Nephron (organoid): ENCODE measurements at regions not wholly inside any gene's neighbourhood (a gene's known extent, or its start where the extent isn't known, plus 50 kb on each side); places are given as distances from the start of the nearest gene placed in this dataset.

Experiments used
- H3K27ac Mint-ChIP-seq, 3 experiments: 2 replicates each; pipeline ENCODE4 v1.8.0; 2020; ENCODE audit warnings: mixed read lengths in 3 of 3, mild to moderate bottlenecking in 2 of 3, moderate library complexity in 1 of 3
- H3K27me3 Mint-ChIP-seq: 2 replicates; pipeline ENCODE4 v1.8.0; 2021; ENCODE audit warnings: low read depth, mild to moderate bottlenecking, moderate library complexity, mixed read lengths
- H3K36me3 Mint-ChIP-seq: 2 replicates; pipeline ENCODE4 v1.8.0; 2020; ENCODE audit warnings: low read depth, mixed read lengths
- H3K4me1 Mint-ChIP-seq: 2 replicates; pipeline ENCODE4 v1.8.0; 2020; ENCODE audit warnings: mixed read lengths
- H3K4me3 Mint-ChIP-seq, 3 experiments: 2 replicates each; pipeline ENCODE4 v1.8.0; 2020; ENCODE audit warnings: mild to moderate bottlenecking in 3 of 3, mixed read lengths in 3 of 3, moderate library complexity in 2 of 3
- H3K9me3 Mint-ChIP-seq: 2 replicates; pipeline ENCODE4 v1.8.0; 2020; ENCODE audit warnings: mixed read lengths
- TF ChIP-seq, protein P1 (sequence below), 3 experiments: fragments of 200-600 bp; sonication (generic); IDR thresholded peaks; one replicate each; pipeline ENCODE4 v1.5.0; 2021; ENCODE audit warnings: antibody characterized with exemption in 3 of 3; ENCODE audit not compliant: unreplicated experiment in 3 of 3

DNA sequence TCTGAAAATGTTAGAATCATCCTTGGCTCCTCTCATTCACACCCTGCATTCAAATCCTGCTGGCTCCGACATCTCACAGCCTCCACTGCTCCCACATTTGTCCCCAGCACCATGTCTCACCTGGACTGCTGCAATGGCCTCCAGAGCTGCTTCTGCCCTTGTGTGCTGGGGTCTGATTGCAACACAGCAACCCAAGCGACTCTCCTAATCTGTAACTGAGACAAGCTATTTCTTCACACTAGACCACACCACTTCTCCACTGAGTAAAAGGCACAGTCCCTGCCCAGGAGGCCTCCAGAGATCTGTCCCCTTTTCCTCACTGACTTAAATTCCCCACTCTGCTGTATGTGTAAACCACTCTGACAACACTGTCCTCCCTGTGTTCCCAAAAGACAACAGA, 151.1 kb upstream of the TAS2R1 start:
- TF ChIP-seq, protein P1, sequence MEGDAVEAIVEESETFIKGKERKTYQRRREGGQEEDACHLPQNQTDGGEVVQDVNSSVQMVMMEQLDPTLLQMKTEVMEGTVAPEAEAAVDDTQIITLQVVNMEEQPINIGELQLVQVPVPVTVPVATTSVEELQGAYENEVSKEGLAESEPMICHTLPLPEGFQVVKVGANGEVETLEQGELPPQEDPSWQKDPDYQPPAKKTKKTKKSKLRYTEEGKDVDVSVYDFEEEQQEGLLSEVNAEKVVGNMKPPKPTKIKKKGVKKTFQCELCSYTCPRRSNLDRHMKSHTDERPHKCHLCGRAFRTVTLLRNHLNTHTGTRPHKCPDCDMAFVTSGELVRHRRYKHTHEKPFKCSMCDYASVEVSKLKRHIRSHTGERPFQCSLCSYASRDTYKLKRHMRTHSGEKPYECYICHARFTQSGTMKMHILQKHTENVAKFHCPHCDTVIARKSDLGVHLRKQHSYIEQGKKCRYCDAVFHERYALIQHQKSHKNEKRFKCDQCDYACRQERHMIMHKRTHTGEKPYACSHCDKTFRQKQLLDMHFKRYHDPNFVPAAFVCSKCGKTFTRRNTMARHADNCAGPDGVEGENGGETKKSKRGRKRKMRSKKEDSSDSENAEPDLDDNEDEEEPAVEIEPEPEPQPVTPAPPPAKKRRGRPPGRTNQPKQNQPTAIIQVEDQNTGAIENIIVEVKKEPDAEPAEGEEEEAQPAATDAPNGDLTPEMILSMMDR (IDR thresholded peaks at IDR 0.05; ENCODE audit: unreplicated experiment in 3 of 3), result no peak
- H3K27ac Mint-ChIP-seq, result no peak overlapping the region
- H3K4me3 Mint-ChIP-seq, result no peak overlapping the region
- peaks cover 3% of the 10 kb centered on the region for H3K36me3 Mint-ChIP-seq
- H3K9me3 Mint-ChIP-seq, result peaks cover 39% of the 10 kb centered on the region
- peaks cover 5% of the 10 kb centered on the region for H3K27me3 Mint-ChIP-seq
- peaks cover 6% of the 10 kb centered on the region for H3K4me1 Mint-ChIP-seq

DNA sequence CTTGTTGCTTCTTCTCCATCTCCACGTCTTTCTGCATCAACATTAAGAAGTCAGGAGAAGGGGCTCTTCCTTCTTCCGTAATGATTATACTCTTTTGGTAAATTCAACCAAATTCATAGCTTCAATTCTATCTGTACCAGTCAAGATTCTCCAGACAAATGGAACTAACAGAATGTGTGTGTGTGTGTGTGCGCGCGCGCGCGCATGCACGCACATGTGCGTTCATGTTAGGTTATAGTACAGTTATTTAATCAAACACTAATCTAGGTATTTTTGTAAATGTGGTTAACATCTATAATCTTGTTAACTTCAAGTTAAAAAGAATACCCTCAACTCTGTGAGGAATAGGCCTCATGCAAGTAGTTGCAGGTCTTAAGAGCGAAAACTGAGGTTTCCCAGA, 150.3 kb upstream of the TAS2R1 start:
- TF ChIP-seq, protein P1 (IDR thresholded peaks at IDR 0.05; ENCODE audit: unreplicated experiment in 3 of 3), result no peak

DNA sequence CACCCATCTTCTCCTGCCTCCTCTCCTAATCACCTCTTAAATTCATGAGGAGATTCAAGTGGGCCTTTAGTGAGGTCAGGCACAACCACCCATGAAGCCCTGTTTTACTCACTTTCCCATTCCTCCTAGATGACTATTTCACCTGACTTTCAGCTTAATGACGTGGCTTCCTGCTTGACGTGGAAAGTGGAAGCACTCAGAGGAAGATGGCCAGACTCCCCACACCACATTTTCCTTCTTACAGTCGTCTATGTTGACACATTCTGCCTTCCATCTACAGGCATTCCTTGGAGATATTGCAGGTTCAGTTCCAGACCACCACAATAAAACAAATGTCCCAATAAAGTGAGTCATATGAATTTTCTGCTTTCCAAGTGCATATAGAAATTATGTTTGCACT, 146.4 kb upstream of the TAS2R1 start:
- Mint-ChIP-seq H3K36me3 (peaks cover 3% of the 10 kb centered on the region), H3K4me3 (no peak overlapping the region), H3K4me1 (no peaks in the 10 kb centered on the region), H3K27ac (no peak overlapping the region), H3K27me3 (peaks cover 5% of the 10 kb centered on the region), H3K9me3 (peaks cover 56% of the 10 kb centered on the region)
- TF ChIP-seq, protein P1 (IDR thresholded peaks at IDR 0.05; ENCODE audit: unreplicated experiment in 3 of 3), result no peak

More for the DNA sequence above, 150.3 kb upstream of the TAS2R1 start:
- Mint-ChIP-seq H3K27me3 (peaks cover 5% of the 10 kb centered on the region), H3K27ac (no peak overlapping the region), H3K9me3 (peaks cover 42% of the 10 kb centered on the region), H3K4me1 (peaks cover 6% of the 10 kb centered on the region), H3K36me3 (peaks cover 3% of the 10 kb centered on the region), H3K4me3 (no peak overlapping the region)

DNA sequence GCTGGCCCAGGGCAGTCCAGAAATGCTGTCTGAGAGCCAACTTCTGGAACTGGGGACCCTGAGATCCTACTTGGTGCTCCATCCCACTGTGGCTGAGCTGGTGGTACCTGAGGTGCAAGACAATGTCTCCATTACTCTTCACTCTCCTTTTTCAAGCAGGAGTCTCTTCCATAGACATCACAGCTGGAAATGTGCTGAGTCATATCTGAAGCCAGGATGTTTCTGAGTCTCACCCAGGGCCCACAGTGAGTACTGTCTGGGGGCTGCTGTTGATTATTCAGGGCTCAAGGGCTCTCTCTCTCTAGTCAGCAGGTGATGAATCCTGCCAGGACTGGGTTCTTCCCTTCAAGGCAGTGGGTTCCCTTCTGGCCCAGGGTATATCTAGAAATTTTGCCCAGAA, 145.2 kb upstream of the TAS2R1 start:
- Mint-ChIP-seq H3K27me3 (no peaks in the 10 kb centered on the region), H3K36me3 (peaks cover 1% of the 10 kb centered on the region), H3K4me1 (no peaks in the 10 kb centered on the region), H3K9me3 (peaks cover 52% of the 10 kb centered on the region), H3K27ac (no peak overlapping the region), H3K4me3 (no peak overlapping the region)
- TF ChIP-seq, protein P1 (IDR thresholded peaks at IDR 0.05; ENCODE audit: unreplicated experiment in 3 of 3), result no peak

DNA sequence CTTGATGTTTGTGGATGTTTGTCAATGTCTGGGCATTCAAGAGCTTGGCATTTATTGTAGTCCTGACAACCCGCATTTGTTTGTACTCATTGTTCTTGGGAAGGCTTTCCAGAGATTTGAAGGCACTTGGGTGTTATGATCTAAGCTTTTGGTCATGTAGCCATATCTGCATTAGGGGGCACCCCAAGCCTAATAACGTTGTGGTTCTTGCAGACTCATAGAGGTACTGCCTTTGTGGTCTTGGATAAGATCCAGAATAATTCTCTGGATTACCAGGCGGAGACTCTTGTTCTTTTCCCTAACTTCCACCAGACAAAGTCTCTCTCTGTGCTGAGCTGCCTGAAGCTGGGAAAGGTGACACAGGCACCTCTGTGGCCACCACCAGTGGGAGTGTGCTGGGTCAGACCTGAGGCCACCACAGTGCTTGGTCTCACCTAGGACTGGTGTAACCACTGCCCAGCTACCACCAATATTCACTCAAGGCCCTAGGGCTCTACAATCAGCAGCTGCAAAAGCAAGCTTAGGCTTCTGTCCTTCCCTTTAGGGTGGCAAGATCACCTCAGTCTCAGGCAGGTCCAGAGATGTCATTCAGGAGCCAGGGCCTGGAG, 144.4 kb upstream of the TAS2R1 start:
- H3K4me1 Mint-ChIP-seq, result no peaks in the 10 kb centered on the region
- TF ChIP-seq, protein P1 (IDR thresholded peaks at IDR 0.05; ENCODE audit: unreplicated experiment in 3 of 3), result no peak
- peaks cover 45% of the 10 kb centered on the region for H3K9me3 Mint-ChIP-seq
- no peak overlapping the region for H3K27ac Mint-ChIP-seq
- no peak overlapping the region for H3K4me3 Mint-ChIP-seq
- no peaks in the 10 kb centered on the region for H3K27me3 Mint-ChIP-seq
- no peaks in the 10 kb centered on the region for H3K36me3 Mint-ChIP-seq

DNA sequence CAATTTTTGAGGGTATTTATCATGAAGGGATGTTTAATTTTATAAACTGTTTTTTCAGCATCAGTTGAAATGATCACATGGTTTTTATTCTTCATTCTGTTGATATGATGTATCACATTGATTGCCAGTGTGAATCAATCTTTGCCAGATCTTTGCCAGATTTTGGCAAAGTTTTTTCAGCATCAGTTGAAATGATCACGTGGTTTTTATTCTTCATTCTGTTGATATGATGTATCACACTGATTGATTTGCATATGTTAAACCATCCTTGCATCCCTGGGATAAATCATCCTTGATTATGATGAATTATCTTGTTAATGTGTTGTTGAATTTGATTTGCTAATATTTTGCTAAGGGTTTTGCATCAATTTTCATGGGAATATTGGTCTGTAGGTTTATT, 140.9 kb upstream of the TAS2R1 start:
- Mint-ChIP-seq H3K36me3 (no peaks in the 10 kb centered on the region), H3K4me1 (no peaks in the 10 kb centered on the region), H3K4me3 (no peak overlapping the region), H3K27me3 (peaks cover 4% of the 10 kb centered on the region), H3K27ac (no peak overlapping the region), H3K9me3 (peaks cover 24% of the 10 kb centered on the region)
- TF ChIP-seq, protein P1 (IDR thresholded peaks at IDR 0.05; ENCODE audit: unreplicated experiment in 3 of 3), result no peak
